Left forelimb (tissue), 1 donor: ENCODE measurements at regions not wholly inside any gene's neighbourhood (a gene's known extent, or its start where the extent isn't known, plus 50 kb on each side); places are given as distances from the start of the nearest gene placed in this dataset.
"Not testable (repeated sequence)": the region's sequence is repeated elsewhere in the genome, so short reads cannot be mapped to it uniquely, and the experiment has no call there.

Experiments used
- DNase-seq: peaks from one replicate; pipeline ENCODE4 v3.0.0-alpha.2; 2018; ENCODE audit warnings: low spot score

DNA sequence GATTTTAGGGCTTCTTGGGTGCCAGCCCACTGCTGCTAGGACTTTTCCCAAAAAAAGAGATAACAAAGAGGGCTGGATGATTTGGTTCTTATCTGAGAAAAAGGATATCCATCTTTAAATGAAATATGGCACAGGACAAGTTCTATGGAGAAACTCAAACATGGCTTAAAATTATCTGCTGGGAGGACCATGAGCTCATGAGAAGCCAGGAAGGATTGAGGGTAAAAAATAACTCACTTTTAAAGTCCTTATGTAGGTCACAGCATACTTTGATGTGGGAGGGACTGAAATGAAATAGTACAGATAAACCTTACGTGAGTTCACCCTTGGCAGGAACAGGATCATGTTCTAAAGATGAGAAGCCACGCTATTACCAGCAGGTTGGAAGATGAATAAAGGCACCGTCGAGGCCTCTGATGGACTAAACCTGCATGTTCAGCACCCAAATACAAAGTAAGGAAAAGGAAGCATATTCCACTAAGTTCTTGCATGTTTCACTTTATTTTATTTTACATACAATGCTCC is 369.2 kb upstream of the KLF6 start:
- DNase-seq, result no peak

DNA sequence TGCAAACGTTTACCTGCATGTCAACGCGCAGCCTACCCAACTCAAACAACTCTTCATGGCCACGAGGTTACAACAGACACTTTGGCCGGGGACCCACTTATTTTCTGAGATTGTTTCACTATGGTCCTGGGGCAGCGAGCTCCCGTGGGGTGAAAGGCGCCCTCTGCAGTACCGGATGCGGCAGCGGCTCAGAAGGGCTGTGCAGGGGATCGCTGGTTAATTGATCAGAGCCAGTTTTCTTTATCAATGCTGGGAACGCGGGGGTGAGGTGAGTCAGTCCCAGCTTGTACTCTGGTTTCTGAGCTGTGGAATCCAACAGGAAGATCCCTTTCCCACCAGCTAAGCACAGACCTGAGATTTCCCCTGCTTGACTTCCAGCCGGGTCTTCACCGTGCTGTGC is 366.5 kb upstream of the KLF6 start:
- no peak for DNase-seq

DNA sequence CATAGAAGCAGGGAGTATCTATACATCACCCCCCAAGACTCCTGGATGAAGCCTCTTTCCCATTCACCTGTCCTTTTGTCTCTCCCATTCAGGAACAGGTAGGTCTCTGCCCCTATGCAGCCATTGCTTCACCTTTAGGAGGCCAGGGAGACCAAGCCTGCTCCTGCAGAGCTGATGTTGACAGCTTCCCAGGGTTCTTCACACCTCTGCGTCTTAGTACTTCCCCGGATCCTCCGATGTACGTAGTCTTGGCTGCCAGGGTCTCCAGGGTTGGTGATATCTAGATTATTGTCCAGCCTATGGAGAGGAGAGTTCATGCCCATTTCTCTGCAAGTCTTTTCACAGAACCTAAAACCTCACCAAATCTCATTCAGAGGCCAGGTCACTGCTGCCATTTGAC is 365.7 kb upstream of the KLF6 start:
- DNase-seq, result no peak

DNA sequence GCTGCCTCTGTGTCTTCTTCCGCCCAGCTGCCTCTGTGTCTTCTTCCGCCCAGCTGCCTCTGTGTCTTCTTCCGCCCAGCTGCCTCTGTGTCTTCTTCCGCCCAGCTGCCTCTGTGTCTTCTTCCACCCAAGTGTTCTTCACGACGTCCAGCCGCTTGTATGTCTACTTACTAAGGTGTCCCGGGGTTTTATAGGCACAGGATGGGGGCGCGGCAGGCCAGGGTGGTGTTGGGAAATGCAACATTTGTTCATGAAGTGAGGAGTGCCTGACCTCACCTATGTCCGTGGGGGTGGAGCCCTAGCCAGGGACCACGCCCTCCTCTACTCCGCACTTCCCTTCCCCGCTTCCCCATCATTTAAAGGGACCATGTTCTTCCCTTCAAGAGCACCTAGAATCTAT is 364.5 kb upstream of the KLF6 start:
- DNase-seq, result not testable (repeated sequence)

DNA sequence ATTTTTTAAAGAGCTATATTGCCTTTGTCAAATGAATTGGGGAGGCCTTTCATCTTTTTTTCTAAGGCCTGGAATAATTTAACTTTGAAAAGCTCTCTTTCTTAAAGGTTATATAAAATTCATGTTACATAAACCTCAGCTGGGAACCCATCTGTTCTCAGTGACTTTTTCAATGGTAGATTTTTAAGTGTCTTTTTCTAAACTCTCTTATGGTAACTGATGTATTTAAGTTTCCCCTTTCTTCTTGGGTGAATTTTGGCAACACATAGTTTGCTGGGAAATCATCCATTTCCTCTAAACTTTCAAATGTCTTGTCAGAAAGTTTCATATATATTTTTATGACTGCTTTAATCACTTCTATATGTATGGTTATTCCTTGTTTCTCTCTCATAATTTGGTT is 362.2 kb upstream of the KLF6 start:
- DNase-seq, result no peak

DNA sequence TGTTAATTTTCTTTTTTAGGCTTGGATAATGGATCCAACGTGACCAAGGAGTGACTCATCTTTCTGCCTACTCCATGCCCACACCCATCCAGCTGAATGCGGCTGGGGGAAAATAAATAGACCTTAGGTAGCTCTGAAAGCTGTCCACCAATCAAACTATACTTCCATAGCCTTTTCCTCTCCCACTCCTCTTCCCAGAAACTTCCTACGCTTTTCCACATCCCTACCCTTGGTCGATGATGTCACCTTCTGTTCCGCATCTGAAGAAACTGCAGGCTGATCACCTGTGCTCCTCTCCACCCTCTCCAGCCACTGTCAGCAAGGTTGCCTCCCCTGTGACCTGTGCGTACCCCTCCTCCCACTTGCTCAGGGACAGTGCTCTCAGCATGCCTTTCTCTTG is 359.8 kb upstream of the KLF6 start:
- no peak for DNase-seq

DNA sequence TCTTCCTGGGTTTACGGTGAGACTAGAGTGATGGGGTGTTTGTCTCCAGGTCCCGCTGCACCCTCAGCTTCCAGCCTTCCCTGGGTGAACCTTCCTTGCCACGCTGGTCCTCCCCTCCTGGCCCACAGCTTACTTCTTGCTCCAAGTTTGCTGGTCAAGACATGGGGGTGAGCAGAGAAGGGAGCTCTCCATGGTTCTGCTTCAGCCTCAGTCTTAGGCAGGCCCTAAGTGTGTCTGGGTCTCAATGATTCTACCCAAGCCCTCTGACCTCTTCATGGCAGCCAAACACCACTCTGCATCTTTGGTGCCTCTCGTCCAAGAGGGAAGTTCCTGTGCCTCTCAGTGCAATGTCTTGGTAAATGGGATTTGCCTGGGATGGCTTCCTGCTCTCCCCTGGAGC is 356.5 kb upstream of the KLF6 start:
- no peak for DNase-seq

DNA sequence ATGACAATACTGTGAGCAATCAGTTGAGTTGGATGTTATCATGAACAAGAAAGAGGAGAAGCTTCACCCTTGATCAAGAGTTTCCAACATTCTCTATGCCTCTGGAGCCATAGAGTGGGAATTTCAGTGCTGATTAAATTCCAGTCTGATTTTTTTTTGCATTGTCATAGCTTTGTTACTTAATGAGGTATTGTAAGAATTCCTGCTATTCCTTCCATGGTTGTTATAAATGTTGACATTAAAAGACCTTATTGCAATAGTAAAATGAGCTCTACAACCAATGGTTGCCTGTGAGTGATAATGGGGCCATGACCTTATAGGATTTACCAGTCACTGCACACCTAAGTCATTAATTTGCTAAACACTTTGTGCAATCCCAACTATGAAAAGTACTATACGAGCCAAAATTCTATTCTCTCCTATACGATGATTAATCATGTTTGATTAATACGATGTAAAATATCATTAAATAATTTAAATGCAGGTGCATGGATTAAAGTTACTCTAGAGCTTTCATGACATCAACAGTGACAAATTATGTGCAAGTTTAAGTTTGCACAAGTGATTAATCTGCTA is 353.2 kb upstream of the KLF6 start:
- DNase-seq, result no peak

DNA sequence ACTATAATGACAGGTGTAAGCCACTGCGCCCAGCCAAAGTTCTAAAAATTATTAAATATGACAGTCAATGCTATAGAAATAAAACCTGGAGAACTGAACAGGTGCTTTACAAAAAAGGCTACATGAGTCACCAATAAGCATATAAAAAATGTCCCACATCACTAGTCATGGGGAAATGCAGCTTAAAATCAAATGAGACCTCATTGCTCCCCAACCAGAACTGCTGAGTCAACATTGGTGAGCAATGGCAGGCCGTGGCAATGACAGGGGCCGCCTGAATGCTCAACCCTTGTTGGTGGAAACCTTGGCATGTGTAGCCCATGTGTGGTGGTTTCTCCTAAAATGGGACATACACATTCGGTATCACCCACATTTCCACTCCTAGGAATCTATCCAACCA is 352.3 kb upstream of the KLF6 start:
- no peak for DNase-seq

DNA sequence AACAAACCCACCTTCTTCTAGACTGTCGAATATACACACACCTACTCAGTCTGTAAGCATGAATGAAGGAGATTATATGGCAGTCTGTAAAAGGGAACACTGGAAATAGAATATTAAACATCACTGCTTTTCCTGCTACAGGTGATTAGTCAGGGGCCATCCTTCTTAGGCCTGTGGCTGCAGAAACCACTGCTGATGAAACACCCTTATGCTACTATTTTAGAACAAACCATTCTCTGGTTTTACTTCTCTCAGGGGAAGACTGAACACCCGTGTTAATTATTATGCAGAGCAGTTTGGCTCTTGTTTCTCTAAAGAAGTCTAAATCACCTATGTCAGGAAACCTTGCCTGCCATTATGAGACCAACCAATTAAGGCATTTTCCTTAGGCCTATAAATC is 351.1 kb upstream of the KLF6 start:
- DNase-seq, result no peak

DNA sequence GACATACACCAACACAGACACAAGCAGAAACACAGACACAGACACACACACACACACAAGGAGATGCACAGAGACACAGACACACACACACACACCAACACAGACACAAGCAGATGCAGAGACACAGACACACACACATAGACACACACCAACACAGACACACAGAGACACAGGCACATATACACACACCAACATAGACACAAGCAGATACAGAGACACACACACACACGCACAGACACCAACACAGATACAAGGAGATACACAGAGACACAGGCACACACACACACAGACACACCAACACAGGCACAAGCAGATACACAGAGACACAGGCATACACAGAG is 347.2 kb upstream of the KLF6 start:
- DNase-seq, result no peak

DNA sequence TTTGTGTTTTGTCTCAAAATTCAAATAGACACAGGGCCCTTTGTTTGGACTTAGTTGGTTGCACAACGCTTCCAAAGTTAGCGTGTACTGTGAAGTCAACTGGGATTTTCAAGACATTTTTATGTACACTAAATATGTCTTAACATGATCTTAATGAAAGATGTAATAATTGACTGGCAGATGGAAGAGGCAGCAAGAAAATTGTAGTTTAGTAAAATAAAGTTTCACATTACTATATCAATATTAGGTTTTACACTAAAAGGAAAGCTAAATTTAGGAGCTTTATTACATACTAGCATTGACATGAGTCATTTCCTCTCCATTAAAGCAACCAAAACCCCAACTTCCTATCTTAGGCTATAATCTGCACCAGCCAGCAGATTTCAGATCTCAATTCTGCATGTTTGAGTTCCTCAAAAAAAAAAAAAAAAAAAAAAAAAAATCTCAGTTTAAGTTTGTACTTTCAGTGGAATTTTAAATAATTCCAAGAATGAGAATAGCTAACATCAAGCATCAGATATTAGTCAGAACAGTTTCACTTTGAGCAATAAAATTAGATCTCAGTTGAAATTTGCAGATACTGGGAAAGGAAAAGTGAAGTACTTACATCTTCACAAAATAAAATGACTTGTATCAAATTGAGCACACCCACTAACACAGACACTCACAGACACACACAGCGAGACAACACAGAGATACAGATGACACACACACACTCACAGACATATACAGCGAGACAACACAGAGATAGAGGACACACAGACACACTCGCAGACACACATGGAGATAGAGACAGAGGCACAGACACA is 346.6 kb upstream of the KLF6 start:
- no peak for DNase-seq

DNA sequence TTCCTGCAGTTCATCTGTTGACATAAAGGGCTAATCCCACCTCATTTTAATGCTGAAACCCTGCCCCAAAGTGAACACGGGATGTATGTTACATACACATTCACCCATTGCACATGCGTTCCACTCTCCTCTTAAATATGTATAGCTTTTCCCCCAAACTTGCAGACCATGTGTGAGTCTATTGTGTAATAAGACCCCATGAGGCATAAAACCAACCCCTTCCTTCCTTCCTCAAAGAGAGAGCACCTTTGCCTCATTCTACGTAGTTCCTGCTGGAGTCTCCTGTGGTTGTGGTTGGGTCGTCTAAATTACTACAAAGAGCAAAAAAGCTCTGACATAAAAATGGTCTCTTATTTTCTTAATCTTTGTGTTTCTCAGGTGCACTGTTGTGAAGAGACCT is 345.7 kb upstream of the KLF6 start:
- no peak for DNase-seq

DNA sequence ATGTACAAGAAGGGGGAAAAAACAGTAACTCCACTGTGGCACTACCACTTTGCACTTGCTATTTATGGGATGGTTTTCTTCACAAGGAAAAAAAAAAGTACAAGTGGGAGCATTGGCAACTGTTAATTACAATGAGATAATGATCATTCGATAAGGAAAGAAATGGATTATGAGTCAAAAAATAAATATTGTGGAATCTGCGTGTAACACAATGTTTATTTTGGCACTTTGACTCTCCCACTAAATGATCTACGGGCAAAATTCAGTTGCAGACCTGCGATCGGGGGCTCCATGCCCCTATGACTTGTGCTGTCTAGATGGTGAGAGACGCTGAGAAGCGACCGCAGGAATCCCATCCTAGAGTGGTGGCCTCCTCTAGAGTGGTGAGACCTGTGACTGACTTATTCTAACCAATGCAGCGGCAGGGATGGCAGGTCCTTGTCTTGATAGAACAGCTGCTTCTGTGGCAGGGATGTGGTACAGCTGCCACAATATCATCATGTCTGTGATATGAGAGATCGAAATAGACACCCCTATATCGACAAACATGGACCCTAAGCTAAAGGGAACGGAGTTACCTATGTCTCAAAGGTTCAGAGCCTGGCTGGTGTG is 345.0 kb upstream of the KLF6 start:
- no peak for DNase-seq

DNA sequence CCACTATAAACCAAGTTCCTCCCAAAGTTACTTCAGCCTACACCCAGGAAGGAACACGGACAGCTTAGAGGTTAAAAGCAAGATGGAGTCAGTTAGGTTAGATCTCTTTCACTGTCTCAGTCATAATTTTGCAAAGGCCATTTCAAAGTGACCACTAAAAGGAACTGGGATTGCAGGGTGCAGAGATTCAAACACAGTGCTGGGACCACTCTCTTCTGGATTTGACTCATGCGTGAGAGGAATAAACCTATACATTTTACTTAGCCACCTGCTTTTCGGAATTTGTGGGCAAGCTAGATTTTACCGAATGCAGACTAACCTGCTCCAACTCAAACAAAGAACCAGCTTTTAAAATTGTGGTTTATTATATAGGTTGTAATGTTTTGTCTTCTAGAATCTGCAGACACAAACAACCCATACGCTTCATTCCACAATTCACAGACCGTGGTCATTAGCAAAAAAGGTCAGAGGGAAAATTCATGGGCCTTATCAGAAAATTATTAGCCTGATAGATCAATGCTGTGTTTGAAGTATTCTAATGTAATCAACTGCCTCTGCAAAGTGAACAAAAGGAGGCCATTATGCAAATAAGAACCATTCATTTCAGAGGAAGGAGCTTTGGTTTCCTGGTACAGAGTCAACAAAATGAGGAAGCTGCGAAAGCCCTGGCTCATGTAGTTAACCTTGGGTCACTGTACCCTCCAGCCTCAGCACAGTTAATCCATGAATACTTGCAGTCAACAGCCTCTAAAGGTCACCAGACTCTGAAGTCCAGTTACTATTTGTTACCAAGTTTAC is 342.7 kb upstream of the KLF6 start:
- DNase-seq, result no peak

DNA sequence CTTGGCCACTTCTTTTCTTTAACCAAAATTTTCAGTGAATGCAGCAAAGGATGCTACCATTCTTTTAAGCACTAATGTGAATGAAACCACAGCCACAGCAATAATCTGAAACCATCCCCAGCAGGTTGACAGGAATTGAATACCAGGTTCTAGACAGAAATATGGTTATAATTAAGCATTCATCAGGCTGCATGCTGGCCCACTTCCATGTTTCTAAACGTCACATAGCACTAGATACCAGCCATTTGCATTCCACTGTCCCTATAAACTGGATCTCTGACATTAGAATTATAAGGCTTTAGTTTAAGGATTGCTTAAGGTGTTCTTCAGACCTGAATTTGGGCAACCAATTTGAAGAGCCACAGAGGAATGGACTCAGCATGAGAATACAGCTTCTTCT is 340.8 kb upstream of the KLF6 start:
- no peak for DNase-seq

DNA sequence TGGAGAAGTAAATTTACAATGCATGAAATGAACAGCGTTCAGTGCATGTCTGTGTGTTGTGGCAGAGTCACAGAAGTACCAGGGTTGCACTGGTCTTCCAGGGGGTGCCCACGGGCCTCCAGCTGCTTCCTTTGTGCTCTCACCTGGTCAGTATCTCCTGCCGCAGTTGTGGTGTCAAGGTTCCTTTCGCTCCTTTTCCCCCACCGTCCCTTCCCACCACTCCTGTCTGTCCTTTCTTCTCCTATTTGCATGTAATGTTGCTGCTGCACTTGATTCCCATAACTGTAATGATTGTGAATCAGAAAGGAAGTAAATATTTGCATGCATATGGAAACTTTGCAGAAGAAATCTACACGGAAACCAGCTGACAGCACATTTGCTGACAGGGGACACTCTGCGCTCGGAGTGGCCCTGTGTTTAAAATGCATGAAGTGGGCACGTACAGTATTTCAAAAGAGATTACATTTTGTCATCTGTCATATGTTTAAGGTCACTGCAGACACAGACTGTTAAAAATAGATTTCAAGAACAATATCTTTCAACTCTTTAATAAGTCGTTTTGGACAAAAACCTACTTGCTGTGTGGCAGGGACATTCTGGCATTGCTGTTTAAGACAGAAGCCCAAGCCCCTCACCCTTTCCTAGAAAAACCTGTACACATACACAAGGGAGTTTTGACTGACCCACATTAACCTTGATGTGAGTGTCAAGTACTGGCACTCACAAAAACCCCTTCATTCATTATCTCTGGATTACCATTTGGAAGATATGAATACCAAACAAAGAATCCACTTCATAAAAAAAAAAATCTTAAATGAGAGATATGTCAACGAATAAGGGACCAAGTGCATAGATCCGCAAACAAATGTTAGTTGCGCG is 336.7 kb upstream of the KLF6 start:
- no peak for DNase-seq

DNA sequence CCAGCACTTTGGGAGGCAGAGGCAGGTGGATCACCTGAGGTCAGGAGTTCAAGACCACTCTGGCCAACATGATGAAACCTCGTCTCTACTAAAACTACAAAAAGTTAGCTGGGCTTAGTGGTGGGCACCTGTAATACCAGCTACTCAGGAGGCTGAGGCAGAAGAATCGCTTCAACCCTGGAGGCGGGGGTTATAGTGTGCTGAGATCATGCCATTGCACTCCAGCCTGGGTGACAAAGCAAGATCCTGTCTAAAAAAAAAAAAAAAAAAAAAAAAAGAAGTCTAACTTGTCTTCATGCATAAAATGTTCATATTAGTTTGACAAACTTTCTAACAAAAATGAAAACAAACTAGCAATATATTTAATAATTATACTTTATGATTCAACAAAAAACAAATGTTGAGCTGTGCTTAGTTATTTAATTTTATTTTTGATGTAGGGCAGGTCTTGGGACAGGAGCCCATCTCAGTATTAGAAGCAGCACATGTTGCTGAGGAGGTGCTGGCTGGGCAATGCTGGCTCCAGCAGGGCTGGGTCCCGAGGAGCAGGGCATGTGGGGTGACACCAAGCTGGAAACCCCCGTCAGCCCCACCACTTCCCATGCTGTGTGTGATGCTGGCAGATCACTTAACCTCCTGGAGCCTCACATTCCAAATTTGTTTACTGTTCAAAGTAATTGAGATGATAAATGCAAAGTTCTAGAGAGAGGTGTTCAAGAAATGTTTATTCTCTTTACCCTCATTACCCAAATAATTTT is 335.3 kb upstream of the KLF6 start:
- DNase-seq, result no peak

DNA sequence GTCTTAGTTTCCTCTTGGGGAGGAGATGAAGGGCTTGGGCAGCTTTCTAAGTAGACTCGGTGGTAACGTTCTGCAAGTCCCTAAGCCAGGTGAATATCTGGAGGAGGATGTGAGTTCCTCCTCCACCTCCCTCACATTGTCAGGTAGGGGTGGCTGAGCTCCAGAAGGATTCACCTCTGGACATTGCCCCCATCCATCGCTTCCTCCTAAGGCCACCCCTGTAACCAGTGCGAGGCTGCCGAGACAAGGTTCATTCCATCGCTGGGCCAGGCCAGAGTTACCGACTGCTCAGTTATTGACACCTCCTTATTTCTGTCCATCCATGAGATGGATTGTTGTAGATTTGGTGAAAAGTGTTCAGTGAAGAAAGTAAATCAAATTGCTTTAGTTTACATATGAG is 334.1 kb upstream of the KLF6 start:
- no peak for DNase-seq

DNA sequence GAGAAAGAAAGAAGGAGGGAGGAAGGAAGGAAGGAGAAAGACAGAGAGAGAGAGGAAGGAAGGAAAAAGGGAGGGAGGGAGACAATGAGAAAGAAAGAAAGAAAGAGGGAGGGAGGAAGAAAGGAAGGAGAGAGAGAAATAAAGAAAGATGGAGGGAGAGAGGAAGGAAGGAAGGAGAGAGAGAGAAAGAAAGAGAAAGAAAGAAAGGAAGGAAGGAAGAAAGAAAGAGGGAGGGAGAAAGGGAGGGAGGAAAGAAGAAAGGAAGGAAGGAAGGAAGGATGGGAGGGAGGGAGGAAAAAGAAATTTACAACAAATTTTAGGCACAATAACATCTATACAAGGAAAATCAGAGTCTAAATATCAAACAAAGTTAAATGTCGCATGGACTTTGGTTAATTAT is 332.6 kb upstream of the KLF6 start:
- no peak for DNase-seq

DNA sequence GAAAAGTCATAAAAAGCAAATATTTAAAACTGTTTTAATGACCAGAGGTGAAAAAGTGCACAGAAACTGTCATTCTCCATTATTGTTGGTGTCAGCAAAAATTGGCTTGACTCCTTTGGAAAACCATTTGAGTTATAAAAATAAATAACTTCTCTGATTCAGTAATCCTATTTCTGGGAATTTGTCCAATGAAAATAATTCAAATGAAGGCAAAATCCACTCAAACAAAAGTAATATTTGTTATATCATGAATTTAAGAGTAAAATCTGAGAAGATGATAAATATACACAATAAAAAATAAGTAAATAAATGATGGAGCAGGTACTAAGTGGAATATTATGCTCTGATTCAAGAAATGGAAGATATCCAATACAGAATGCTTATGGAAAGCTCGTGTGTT is 326.6 kb upstream of the KLF6 start:
- no peak for DNase-seq
